Activated naive CD8-positive, alpha-beta T cell treated with anti-CD3 and anti-CD28 coated beads for 36 hours (primary cell): ENCODE measurements at regions not wholly inside any gene's neighbourhood (a gene's known extent, or its start where the extent isn't known, plus 50 kb on each side); places are given as distances from the start of the nearest gene placed in this dataset.

Experiments
- DNase-seq: peaks from one replicate; pipeline ENCODE4 v3.0.0; 2021
- H3K27ac Mint-ChIP-seq: one replicate; pipeline ENCODE4 v1.8.0; 2022; ENCODE audit warnings: mild to moderate bottlenecking, moderate library complexity, mixed read lengths
- H3K27me3 Mint-ChIP-seq: one replicate; pipeline ENCODE4 v1.8.0; 2022; ENCODE audit warnings: mild to moderate bottlenecking, mixed read lengths
- H3K36me3 Mint-ChIP-seq: one replicate; pipeline ENCODE4 v1.8.0; 2021; ENCODE audit warnings: mild to moderate bottlenecking, mixed read lengths
- H3K4me1 Mint-ChIP-seq: one replicate; pipeline ENCODE4 v1.8.0; 2021; ENCODE audit warnings: mixed read lengths
- H3K4me3 Mint-ChIP-seq: one replicate; pipeline ENCODE4 v1.8.0; 2022; ENCODE audit warnings: mild to moderate bottlenecking, moderate library complexity, mixed read lengths
- H3K9me3 Mint-ChIP-seq: one replicate; pipeline ENCODE4 v1.8.0; 2022; ENCODE audit warnings: mixed read lengths

DNA sequence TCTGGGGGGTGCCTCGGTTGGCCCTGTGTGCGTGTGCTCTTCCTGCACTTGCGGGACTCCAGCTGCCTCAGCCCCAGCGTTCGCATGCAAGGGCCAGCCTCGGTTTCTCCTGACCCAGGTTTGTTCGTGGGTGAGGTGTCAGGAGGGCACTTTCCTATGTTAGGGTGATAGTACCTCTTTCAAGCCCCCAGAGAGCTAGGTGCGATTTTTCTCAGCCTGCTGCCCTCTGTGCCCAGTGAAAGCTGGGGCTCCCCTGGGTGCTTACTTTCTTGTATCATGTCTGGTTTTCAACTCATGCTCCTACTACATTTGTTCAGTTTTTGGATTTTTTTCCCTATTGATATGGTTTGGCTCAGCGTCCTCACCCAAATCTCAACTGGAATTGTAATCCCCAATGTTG lies 289.2 kb downstream of the TEX29 start:
- DNase-seq, result no peak
- Mint-ChIP-seq H3K27me3 (peaks cover 9% of the 10 kb centered on the region), H3K4me3 (no peak overlapping the region), H3K36me3 (no peaks in the 10 kb centered on the region), H3K9me3 (no peaks in the 10 kb centered on the region), H3K4me1 (no peaks in the 10 kb centered on the region), H3K27ac (no peak overlapping the region)

GRCh38 chr13:111610081-111610480 lies 289.6 kb downstream of the TEX29 start:
- Mint-ChIP-seq H3K4me3 (no peak overlapping the region), H3K27me3 (peaks cover 9% of the 10 kb centered on the region), H3K9me3 (no peaks in the 10 kb centered on the region), H3K27ac (no peak overlapping the region), H3K4me1 (no peaks in the 10 kb centered on the region), H3K36me3 (no peaks in the 10 kb centered on the region)
- no peak for DNase-seq

DNA sequence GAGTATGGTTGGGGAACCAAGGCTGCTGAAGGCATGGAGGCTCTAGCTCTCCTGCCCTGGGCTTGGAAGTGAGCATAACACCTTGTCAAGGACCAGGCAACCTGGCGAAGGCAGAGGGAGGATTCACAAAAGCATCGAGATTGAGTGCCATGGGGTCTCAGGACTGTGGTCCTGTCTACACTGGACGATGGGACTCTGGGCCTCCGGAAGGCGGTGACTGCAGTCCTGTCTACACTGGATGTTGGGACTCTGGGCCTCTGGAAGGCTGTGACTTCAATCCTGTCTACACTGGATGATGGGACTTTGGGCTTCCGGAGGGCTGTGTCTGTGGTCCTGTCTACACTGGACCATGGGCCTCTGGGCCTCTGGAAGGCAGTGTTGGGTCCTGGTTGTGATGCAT lies 290.4 kb downstream of the TEX29 start:
- H3K4me3 Mint-ChIP-seq, result no peak overlapping the region
- H3K27ac Mint-ChIP-seq, result no peak overlapping the region
- no peaks in the 10 kb centered on the region for H3K4me1 Mint-ChIP-seq
- peaks cover 9% of the 10 kb centered on the region for H3K27me3 Mint-ChIP-seq
- no peaks in the 10 kb centered on the region for H3K36me3 Mint-ChIP-seq
- no peak for DNase-seq
- H3K9me3 Mint-ChIP-seq, result no peaks in the 10 kb centered on the region

GRCh38 chr13:111611651-111612050 lies 291.2 kb downstream of the TEX29 start:
- Mint-ChIP-seq H3K27ac (no peak overlapping the region), H3K4me3 (no peak overlapping the region), H3K4me1 (no peaks in the 10 kb centered on the region)

DNA sequence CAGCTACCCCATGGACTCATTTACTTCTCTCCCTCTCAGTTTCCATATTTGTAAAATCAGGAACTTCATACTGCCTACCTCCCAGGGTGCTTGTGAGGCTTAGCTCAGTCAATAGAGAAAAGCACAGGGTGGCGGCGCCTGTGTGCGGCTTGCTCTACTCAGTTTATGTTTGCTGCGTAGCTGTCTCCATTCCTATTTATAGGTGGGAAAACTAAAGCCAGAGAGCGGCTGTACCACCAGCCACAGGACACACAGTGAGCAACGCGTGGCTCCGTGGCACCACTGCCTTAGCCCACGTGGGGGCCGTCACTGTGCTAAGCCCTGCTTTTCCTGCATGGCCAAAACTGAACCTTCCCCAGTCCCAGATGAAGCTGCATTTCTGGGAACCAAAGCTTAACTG lies 292.4 kb downstream of the TEX29 start:
- no peak overlapping the region for H3K27ac Mint-ChIP-seq

More at GRCh38 chr13:111611651-111612050, 291.2 kb downstream of the TEX29 start:
- peaks cover 7% of the 10 kb centered on the region for H3K27me3 Mint-ChIP-seq
- no peaks in the 10 kb centered on the region for H3K9me3 Mint-ChIP-seq
- H3K36me3 Mint-ChIP-seq, result no peaks in the 10 kb centered on the region
- no peak for DNase-seq

DNA sequence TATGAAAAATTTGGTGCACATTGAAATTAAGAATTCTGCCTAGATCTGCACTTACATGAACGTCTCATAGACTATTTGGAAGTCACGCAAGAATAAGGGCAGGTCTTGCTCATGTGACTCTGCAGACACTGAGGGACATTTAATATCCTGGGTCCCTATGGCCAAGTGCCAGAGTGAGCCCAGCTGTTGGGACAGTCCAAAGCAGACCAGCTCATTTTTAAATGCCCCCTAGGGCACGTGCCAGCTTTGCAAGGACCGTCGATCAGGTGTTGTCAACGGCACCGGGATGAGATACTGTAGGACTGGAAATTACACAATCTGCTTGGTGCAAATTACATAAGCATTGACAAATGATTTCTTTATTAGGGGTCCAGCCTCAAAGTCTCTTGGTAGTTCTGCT lies 293.6 kb downstream of the TEX29 start:
- Mint-ChIP-seq H3K27ac (no peak overlapping the region), H3K9me3 (no peaks in the 10 kb centered on the region), H3K27me3 (no peaks in the 10 kb centered on the region), H3K4me3 (no peak overlapping the region), H3K36me3 (no peaks in the 10 kb centered on the region), H3K4me1 (no peaks in the 10 kb centered on the region)
- no peak for DNase-seq

More for the DNA sequence above, 292.4 kb downstream of the TEX29 start:
- no peak for DNase-seq
- Mint-ChIP-seq H3K4me3 (no peak overlapping the region), H3K9me3 (no peaks in the 10 kb centered on the region), H3K27me3 (no peaks in the 10 kb centered on the region), H3K36me3 (no peaks in the 10 kb centered on the region), H3K4me1 (no peaks in the 10 kb centered on the region)

GRCh38 chr13:111614613-111615012 lies 294.2 kb downstream of the TEX29 start:
- H3K4me1 Mint-ChIP-seq, result no peaks in the 10 kb centered on the region
- no peaks in the 10 kb centered on the region for H3K27me3 Mint-ChIP-seq
- no peaks in the 10 kb centered on the region for H3K36me3 Mint-ChIP-seq
- no peak overlapping the region for H3K4me3 Mint-ChIP-seq
- H3K27ac Mint-ChIP-seq, result no peak overlapping the region
- no peaks in the 10 kb centered on the region for H3K9me3 Mint-ChIP-seq
- DNase-seq, result no peak

DNA sequence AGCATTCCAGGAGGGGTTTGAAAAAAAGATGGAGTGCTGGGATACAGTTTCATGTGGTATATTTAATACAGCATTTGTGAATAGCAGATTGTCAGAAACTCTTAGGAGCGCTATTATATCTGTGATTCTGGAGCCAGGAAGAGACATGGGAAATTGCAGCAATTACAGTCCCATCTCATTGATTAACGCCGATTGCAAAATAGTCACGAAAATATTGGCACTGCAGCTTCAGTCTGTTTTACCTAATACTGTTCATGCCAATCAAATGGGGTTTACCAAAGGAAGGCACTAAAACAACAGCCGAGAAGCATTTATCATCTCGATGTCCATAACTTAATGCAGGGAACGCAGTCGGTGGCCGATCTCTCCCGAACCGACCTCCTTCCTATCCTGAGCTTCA lies 295.8 kb downstream of the TEX29 start:
- Mint-ChIP-seq H3K36me3 (no peaks in the 10 kb centered on the region), H3K27me3 (no peaks in the 10 kb centered on the region), H3K27ac (no peak overlapping the region), H3K4me3 (no peak overlapping the region), H3K4me1 (no peaks in the 10 kb centered on the region), H3K9me3 (no peaks in the 10 kb centered on the region)
- no peak for DNase-seq

DNA sequence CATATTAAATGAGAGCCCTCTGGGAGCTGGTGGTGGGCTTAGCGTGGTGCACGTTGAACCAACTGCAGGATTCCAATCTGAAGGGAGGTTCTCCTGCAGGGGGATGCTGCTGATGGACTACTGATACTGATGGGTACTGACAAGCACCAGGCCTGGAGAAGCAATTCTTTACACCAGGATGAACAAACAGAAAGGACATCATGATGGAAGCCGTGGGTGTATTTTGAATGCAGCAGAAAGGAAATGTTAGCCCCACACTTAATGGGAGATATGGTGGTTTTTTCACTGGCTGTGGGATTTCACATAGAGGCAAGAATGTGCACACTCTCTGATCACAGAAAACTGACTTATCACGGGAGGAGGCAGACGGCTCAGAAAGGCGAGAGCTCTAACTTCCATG lies 299.7 kb downstream of the TEX29 start:
- Mint-ChIP-seq H3K4me3 (no peak overlapping the region), H3K27ac (no peak overlapping the region), H3K9me3 (no peaks in the 10 kb centered on the region), H3K36me3 (no peaks in the 10 kb centered on the region), H3K27me3 (no peaks in the 10 kb centered on the region), H3K4me1 (no peaks in the 10 kb centered on the region)
- DNase-seq, result no peak

- Mint-ChIP-seq H3K27me3 (no peaks in the 10 kb centered on the region), H3K36me3 (no peaks in the 10 kb centered on the region)
- no peak for DNase-seq
Observed at GRCh38 chr13:111620586-111620985, 300.1 kb downstream of the TEX29 start.

DNA sequence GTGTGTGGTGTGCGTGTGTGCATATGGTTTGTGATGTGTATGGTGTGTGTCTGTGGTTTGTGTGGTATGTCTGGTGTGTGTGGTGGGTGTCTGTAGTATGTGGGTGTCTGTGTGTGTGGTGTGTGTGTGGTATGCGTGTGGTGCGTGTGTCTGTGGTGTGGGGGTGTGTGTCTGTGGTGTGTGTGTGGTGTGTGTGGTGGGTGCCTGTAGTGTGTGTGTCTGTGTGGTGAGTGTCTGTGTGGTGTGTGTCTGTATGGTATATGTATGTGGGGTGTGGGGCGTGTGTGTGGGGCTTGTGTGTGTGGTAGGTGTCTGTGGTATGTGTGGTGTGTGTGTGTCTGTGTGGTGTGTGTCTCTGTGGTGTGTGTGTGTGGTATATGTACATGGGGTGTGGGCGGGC lies 300.7 kb downstream of the TEX29 start:
- H3K36me3 Mint-ChIP-seq, result no peaks in the 10 kb centered on the region
- H3K27ac Mint-ChIP-seq, result no peak overlapping the region
- H3K4me3 Mint-ChIP-seq, result no peak overlapping the region
- no peaks in the 10 kb centered on the region for H3K27me3 Mint-ChIP-seq
- no peak for DNase-seq
- H3K9me3 Mint-ChIP-seq, result no peaks in the 10 kb centered on the region
- no peaks in the 10 kb centered on the region for H3K4me1 Mint-ChIP-seq

More at GRCh38 chr13:111620586-111620985, 300.1 kb downstream of the TEX29 start:
- H3K27ac Mint-ChIP-seq, result no peak overlapping the region
- H3K4me1 Mint-ChIP-seq, result no peaks in the 10 kb centered on the region
- H3K9me3 Mint-ChIP-seq, result no peaks in the 10 kb centered on the region
- H3K4me3 Mint-ChIP-seq, result no peak overlapping the region

DNA sequence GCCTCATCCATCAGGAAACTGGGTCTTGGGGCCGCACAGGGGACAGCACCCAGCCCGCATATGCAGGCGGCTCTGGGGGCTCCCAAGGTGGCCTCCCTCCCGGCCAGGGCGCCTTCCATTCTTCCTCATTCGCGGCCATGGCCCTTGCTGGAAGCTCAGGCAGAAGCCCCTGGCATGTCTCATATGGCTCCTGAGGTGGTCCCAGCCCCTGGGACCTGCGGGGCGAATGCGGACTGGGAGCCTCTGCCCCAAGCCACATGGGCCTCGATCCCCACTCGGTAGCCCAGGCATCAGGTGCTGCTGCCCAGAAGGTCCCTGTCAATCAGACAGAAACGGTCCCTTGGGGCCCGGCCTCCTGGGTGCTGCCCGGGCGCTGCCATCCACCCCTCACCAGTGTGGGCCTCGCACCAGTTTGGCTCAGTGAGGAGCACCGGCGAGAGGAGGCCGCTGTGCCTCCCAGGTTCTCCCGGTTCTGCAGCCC lies 301.6 kb downstream of the TEX29 start:
- Mint-ChIP-seq H3K4me1 (no peaks in the 10 kb centered on the region), H3K4me3 (no peak overlapping the region), H3K36me3 (no peaks in the 10 kb centered on the region), H3K27me3 (no peaks in the 10 kb centered on the region), H3K27ac (no peak overlapping the region), H3K9me3 (no peaks in the 10 kb centered on the region)
- DNase-seq, result no peak

DNA sequence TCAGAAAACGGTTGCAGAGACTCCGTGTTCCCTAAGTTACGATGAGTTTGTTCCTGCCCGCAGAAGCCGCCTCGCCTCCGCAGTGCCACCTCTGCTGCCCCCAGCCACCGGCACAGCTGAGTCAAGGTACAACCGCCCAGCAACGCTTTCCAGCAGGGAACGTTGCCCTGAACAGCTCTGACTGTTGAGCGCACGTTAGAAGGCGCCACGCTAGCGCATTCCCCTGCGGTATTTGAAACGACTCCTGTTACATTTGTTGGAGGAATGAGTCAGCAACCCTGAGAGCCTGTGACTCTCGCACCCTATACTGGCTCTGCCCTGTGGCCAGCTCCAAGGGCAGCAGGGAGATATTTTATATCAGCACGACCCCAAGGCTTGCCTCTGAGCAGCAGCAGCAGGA lies 302.8 kb downstream of the TEX29 start:
- Mint-ChIP-seq H3K4me1 (no peaks in the 10 kb centered on the region), H3K36me3 (no peaks in the 10 kb centered on the region), H3K27ac (no peak overlapping the region), H3K4me3 (no peak overlapping the region), H3K27me3 (no peaks in the 10 kb centered on the region), H3K9me3 (no peaks in the 10 kb centered on the region)
- no peak for DNase-seq

DNA sequence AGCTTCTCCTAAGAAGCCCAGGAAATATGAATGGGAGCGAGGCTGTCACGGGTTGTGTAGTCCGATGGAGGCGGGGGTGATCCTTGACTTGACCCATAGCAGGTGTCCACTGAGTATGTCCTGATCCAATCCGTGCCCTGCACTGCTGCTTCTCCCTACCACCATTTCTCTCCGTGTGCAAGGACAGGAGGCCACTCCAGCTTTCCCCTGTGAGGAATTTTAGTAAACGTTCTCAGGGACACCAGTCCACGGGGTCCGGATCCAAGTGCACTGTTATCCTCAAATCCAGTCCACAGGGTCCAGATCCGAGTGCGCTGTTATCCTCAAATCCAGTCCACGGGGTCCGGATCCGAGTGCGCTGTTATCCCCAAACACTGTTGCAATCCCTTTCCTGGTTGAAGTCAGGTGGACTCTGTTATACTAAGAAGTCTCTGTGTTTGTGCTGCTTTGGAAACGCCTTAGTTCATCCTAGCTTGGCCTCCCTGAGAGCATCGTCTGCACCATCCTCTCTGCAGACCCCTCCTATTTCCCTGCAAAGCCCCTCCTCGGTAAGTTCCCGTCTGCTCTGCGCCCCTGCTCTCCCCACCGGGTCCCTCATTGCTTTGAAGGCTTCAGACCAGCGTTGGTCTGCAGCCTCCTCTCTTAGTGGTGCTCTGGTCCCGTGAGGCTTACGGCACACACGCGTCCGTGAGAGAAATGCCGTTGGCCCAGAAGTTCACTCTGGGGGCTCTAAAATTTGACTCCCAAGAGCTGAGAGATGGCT lies 303.5 kb downstream of the TEX29 start:
- Mint-ChIP-seq H3K36me3 (no peaks in the 10 kb centered on the region), H3K27ac (no peak overlapping the region), H3K4me1 (no peaks in the 10 kb centered on the region), H3K9me3 (no peaks in the 10 kb centered on the region), H3K4me3 (no peak overlapping the region), H3K27me3 (peaks cover 3% of the 10 kb centered on the region)
- no peak for DNase-seq

DNA sequence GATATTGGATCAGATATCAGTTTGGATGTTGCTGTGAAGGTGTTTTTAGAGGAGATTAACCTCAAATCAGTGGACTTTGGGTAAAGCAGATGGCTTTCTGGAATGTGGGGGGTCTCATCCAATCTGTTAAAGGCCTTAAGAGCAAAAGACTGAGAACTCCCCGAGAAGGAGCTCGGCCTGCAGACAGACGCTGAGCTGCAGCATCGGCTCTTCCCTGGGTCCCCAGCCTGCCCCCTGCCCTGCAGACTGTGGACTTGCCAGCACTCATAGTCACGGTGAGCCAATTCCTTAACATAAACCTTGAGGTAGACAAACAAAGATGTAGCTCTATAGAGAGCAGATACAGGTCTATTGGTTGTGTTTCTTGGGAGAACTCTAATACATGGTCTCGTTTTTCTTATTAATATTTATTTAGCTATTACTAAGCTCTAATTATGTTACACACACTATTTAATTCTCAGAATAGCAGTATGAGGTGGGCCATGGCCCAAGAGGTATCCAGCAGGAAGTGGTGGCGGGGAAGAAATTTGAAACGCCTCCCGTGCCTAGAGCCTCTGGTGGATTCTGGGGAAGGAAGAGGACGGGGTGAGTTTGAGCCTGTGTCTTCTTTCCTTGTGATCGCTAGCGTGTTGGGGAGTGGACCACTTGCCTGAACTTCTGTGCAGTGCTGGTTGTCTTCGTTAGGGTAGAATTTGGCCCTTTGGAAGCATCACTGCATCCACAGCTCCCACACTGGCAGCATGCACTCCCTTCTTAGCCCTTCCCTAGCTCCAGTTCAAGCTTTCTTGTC lies 305.3 kb downstream of the TEX29 start:
- H3K27ac Mint-ChIP-seq, result no peak overlapping the region
- H3K4me1 Mint-ChIP-seq, result no peaks in the 10 kb centered on the region
- no peaks in the 10 kb centered on the region for H3K36me3 Mint-ChIP-seq
- DNase-seq, result no peak
- peaks cover 3% of the 10 kb centered on the region for H3K27me3 Mint-ChIP-seq
- no peak overlapping the region for H3K4me3 Mint-ChIP-seq
- H3K9me3 Mint-ChIP-seq, result no peaks in the 10 kb centered on the region
